GM21737 (cell line): ENCODE measurements at regions not wholly inside any gene's neighbourhood (a gene's known extent, or its start where the extent isn't known, plus 50 kb on each side); places are given as distances from the start of the nearest gene placed in this dataset.
"Not testable (repeated sequence)": the region's sequence is repeated elsewhere in the genome, so short reads cannot be mapped to it uniquely, and the experiment has no call there.

Experiments
- ATAC-seq: cut with Tn5 transposase; IDR thresholded peaks from one replicate; pipeline ENCODE4 v1.9.1; 2021; ENCODE audit warnings: mild to moderate bottlenecking, moderate library complexity; ENCODE audit not compliant: unreplicated experiment

DNA sequence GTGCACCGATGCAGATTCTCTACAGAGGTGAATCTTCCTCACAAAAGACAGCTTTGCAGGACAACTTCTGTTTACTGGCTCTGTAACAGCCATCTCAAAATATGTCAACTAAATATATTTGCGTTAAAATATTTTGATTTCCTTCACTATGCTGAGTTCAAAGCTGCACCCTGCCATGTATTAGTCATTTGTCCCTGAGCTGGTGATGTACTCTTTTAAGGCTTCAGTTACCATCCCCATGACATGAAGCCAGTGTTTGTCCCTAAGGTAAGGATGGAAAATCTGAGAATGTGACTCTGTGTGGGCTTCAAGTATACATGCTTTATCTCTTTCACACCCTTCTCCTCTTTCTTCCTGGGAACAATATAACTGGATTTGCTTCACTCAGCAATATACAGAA, 70.2 kb upstream of the BTG3 start:
- no peak for ATAC-seq

- ATAC-seq, result no peak
Measured at GRCh38 chr21:17679002-17679600, 66.4 kb upstream of the BTG3 start.

DNA sequence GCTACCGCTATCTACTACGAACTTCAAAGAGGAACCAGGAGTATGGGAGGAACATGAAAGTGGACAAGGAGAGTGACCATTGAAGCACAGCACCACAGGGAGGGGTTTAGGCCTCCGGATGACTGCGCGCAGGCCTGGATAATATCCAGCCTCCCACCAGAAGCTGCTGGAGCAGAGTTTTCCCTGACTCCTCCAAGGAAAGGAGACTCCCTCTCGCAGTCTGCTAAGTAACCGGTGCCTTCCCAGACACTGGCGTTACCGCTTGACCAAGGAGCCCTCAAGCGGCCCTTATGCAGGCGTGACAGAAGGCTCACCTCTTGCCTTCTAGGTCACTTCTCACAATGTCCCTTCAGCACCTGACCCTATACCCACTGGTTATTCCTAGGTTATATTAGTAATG, 64.2 kb upstream of the BTG3 start:
- ATAC-seq, result not testable (repeated sequence)

DNA sequence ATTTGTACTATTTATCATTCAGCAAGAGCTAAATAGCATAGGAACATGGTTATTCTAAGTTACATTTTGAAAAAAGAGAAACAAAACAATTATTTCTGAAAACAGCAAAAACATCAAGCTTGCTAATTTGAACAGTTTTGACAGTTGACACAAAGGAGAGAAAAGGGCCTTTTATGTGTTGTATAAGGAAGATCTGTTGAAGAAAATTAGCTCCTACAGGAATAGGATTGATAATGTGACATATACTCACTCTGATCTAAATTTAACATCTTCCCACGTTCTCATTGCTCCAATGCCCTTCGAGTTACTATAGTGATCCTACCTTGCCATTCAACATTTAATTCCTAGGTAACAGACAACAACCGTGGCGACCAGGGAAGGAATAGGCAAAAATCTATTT, 61.4 kb upstream of the BTG3 start:
- no peak for ATAC-seq

DNA sequence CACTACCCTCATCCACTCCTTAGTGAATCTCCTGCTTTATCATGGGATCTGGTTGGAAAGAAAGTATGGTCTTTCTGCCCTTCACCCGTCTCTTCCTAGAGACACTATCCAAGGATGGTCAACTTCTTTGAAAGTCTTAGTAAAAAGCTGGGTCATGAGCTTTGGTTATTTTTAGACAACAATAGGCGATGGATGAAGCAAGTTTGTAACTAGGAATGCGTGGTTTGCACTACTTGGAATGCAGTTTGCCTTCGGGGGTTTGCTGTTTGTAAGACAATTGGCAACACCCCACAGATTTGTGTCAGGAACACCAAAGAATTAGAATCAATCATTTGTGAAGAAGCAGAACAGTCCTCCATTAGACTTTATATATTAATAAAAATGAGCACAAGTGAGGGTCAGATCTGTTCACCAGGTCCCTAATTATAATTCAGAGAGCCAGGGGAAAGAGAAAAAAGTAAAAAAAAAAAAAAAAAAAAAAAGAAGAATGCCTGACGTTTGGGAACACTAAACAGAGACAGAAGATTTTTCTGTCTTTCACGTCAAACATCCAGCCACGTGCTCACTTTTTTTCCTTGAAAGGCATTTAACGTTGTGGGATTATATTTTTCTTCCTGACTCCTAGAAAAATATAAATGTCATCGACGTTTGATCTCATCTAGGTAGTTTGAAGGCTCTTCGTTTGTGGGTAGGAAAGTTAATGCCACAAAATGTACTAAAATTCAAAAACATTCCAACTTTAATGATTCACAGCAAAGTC, 60.7 kb upstream of the BTG3 start:
- no peak for ATAC-seq

- ATAC-seq, result no peak
Measured at GRCh38 chr21:17671733-17672132, 59.0 kb upstream of the BTG3 start.

GRCh38 chr21:17668479-17669140, 55.9 kb upstream of the BTG3 start:
- ATAC-seq, result no peak

GRCh38 chr21:17667256-17667655, 54.6 kb upstream of the BTG3 start:
- ATAC-seq, result no peak
